HCT116 (cell line): ENCODE measurements at regions not wholly inside any gene's neighbourhood (a gene's known extent, or its start where the extent isn't known, plus 50 kb on each side); places are given as distances from the start of the nearest gene placed in this dataset.
"Not testable (repeated sequence)": the region's sequence is repeated elsewhere in the genome, so short reads cannot be mapped to it uniquely, and the experiment has no call there.

Experiments used
- ATAC-seq: fragments of 200-7000 bp; cut with Tn5 transposase; 2 replicates; pipeline ENCODE4 v1.9.1; 2020; ENCODE audit warnings: mild to moderate bottlenecking, moderate library complexity
- BruUV-seq: library from RNA; stranded (reverse); fragments of 400-500 nt; replicated peaks from 2 replicates; lab custom pipeline; 2021; lab: Mats Ljungman, UMichigan
- CTCF ChIA-PET: fragments of 300-600 bp; sonication (Branson Sonifier 250); formaldehyde crosslinking; loops from one replicate; lab custom pipeline; 2021; ENCODE audit warnings: antibody characterized with exemption; lab: Charles Lee
- POLR2A ChIA-PET: fragments of 300-600, 350-600 bp; sonication (Branson Sonifier 250); formaldehyde crosslinking; loops from one replicate; lab custom pipeline; 2021; ENCODE audit warnings: antibody characterized with exemption; lab: Charles Lee
- RAD21 ChIA-PET, 2 experiments: fragments of 300-600 bp; sonication (Branson Sonifier 250); formaldehyde crosslinking; loops; one replicate each; lab custom pipeline; 2023; ENCODE audit warnings: low total read pairs in 2 of 2; ENCODE audit not compliant: uncharacterized antibody in 2 of 2, unreplicated experiment in 2 of 2, low non-redundant PET in 1 of 2; lab: Charles Lee
- DNase-seq: peaks from one replicate; pipeline ENCODE4 v3.0.0-alpha.2; 2010; ENCODE audit warnings: low read depth, low spot score
- H2AFZ ChIP-seq: fragments of 200-600 bp; shearing (Covaris generic), sonication (generic); 2 replicates; pipeline ENCODE4 v1.6.1; 2017; ENCODE audit warnings: low read depth, mixed run types, mixed read lengths, antibody characterized with exemption, low read length; ENCODE audit not compliant: poor library complexity, severe bottlenecking
- H3K27ac ChIP-seq: 2 replicates; pipeline ENCODE4 v1.5.1; 2012; ENCODE audit warnings: low read depth, low read length
- H3K27me3 ChIP-seq: fragments of 200-600 bp; sonication (generic); 2 replicates; pipeline ENCODE4 v1.6.1; 2016; ENCODE audit warnings: mixed run types, low read length, mixed read lengths; ENCODE audit not compliant: insufficient read depth
- H3K36me3 ChIP-seq, 2 experiments: fragments of 200-500 bp in 1 of 2; fragments of 200-600 bp in 1 of 2; sonication (Bioruptor generic) in 1 of 2; sonication (generic) in 1 of 2; 2 replicates each; pipeline versions ENCODE4 v1.5.1 to v1.6.1; 2014 to 2016; ENCODE audit warnings: low read length in 2 of 2, inconsistent platforms in 1 of 2, mixed read lengths in 1 of 2, mixed run types in 1 of 2; ENCODE audit not compliant: insufficient read depth in 2 of 2, control insufficient read depth in 1 of 2
- H3K4me1 ChIP-seq, 2 experiments: fragments of 200-600 bp in 1 of 2; sonication (generic) in 1 of 2; 2 replicates each; pipeline versions ENCODE4 v1.5.1 to v1.6.1; 2012 to 2017; ENCODE audit warnings: low read length in 2 of 2, inconsistent platforms in 1 of 2, mild to moderate bottlenecking in 1 of 2, mixed read lengths in 1 of 2, mixed run types in 1 of 2, moderate library complexity in 1 of 2; ENCODE audit not compliant: insufficient read depth in 2 of 2, control insufficient read depth in 1 of 2
- H3K4me2 ChIP-seq: fragments of 200-600 bp; sonication (generic); 2 replicates; pipeline ENCODE4 v1.6.1; 2017; ENCODE audit warnings: mixed run types, low read length, mixed read lengths
- H3K4me3 ChIP-seq, 2 experiments: fragments of 200-600 bp in 1 of 2; sonication (generic) in 1 of 2; replicated peaks in 1 of 2; 2 replicates each; pipeline ENCODE4 v1.5.1; 2011 to 2016; ENCODE audit warnings: low read length in 2 of 2, control low read depth in 1 of 2, low read depth in 1 of 2, mild to moderate bottlenecking in 1 of 2, mixed read lengths in 1 of 2, mixed run types in 1 of 2
- H3K79me2 ChIP-seq: fragments of 200-600 bp; sonication (generic); 2 replicates; pipeline ENCODE4 v1.6.1; 2017; ENCODE audit warnings: mild to moderate bottlenecking, mixed run types, low read length, moderate library complexity, mixed read lengths; ENCODE audit not compliant: insufficient read depth
- H3K9ac ChIP-seq: fragments of 200-600 bp; sonication (generic); 2 replicates; pipeline ENCODE4 v1.6.1; 2016; ENCODE audit warnings: low read length, mixed read lengths
- H3K9me2 ChIP-seq: fragments of 200-600 bp; sonication (generic), shearing (Covaris generic); 2 replicates; pipeline ENCODE4 v1.6.1; 2017; ENCODE audit warnings: mixed run types, mild to moderate bottlenecking, moderate library complexity; ENCODE audit not compliant: insufficient read depth
- H3K9me3 ChIP-seq, 2 experiments: fragments of 200-500 bp in 1 of 2; fragments of 200-600 bp in 1 of 2; sonication (Bioruptor generic) in 1 of 2; sonication (generic) in 1 of 2; 2 replicates each; pipeline ENCODE4 v1.6.1; 2014 to 2017; ENCODE audit warnings: low read length in 2 of 2, mixed read lengths in 2 of 2, inconsistent platforms in 1 of 2, low read depth in 1 of 2, mild to moderate bottlenecking in 1 of 2, mixed run types in 1 of 2, moderate library complexity in 1 of 2; ENCODE audit not compliant: control insufficient read depth in 1 of 2, insufficient read depth in 1 of 2
- H4K20me1 ChIP-seq: fragments of 200-600 bp; sonication (generic), shearing (Covaris generic); 2 replicates; pipeline ENCODE4 v1.6.1; 2017; ENCODE audit warnings: mixed run types, mild to moderate bottlenecking, moderate library complexity; ENCODE audit not compliant: insufficient read depth
- ATF3 ChIP-seq: IDR thresholded peaks from 2 replicates; pipeline ENCODE4 v1.6.1; 2012
- CBX3 ChIP-seq: IDR thresholded peaks from 2 replicates; pipeline ENCODE4 v1.6.1; 2012; ENCODE audit warnings: low read depth
- EGR1 ChIP-seq: IDR thresholded peaks from 2 replicates; pipeline ENCODE4 v1.6.1; 2012; ENCODE audit warnings: low read depth
- EZH2 ChIP-seq: fragments of 200-600 bp; sonication (generic); IDR thresholded peaks from 2 replicates; pipeline ENCODE4 v1.6.1; 2017; ENCODE audit warnings: antibody characterized with exemption, mixed run types
- FOSL1 ChIP-seq: IDR thresholded peaks from 2 replicates; pipeline ENCODE4 v1.6.1; 2012; ENCODE audit warnings: low read depth
- JUND ChIP-seq: IDR thresholded peaks from 2 replicates; pipeline ENCODE4 v1.6.1; 2012
- MAX ChIP-seq: IDR thresholded peaks from 2 replicates; pipeline ENCODE4 v1.6.1; 2012
- POLR2A ChIP-seq: IDR thresholded peaks from 2 replicates; pipeline ENCODE4 v1.7.0; 2011; ENCODE audit warnings: borderline replicate concordance; ENCODE audit not compliant: insufficient read depth, insufficient read length; ENCODE audit errors: extremely low read depth
- POLR2AphosphoS5 ChIP-seq: IDR thresholded peaks from 2 replicates; pipeline ENCODE4 v1.6.1; 2011; ENCODE audit warnings: mild to moderate bottlenecking, low read depth, low read length, moderate library complexity
- TCF7L2 ChIP-seq: IDR thresholded peaks from 2 replicates; pipeline ENCODE4 v1.7.0; 2011; ENCODE audit warnings: borderline replicate concordance, inconsistent platforms; ENCODE audit not compliant: insufficient read depth, insufficient read length; ENCODE audit errors: extremely low read depth
- YY1 ChIP-seq: IDR thresholded peaks from 2 replicates; pipeline ENCODE4 v1.6.1; 2011; ENCODE audit warnings: low read length, low read depth, moderate library complexity, mild to moderate bottlenecking; ENCODE audit not compliant: insufficient replicate concordance; ENCODE audit errors: extremely low read depth
- intact Hi-C: fragments of 100-400 bp; cut with micrococcal nuclease; formaldehyde crosslinking; loops from 2 replicates; pipeline ENCODE4 v1.10.0; 2022

GRCh38 chr13:60274655-60275054 lies 110.9 kb upstream of the DIAPH3 start:
- Histone ChIP-seq H2AFZ (no peak overlapping the region), H3K27me3 (peaks cover 3% of the 10 kb centered on the region; the same call in 1 of the 2 replicates), H3K36me3 (no peaks in the 10 kb centered on the region), H3K4me2 (no peak overlapping the region), H3K79me2 (no peaks in the 10 kb centered on the region), H3K4me1 (no peaks in the 10 kb centered on the region), H3K9ac (no peak overlapping the region), H3K9me3 (no peaks in the 10 kb centered on the region), H3K9me2 (no peaks in the 10 kb centered on the region), H4K20me1 (no peaks in the 10 kb centered on the region), H3K27ac (no peak overlapping the region)
- ATAC-seq (no peak), DNase-seq (no peak)
- no TSS peak for BruUV-seq
- ChIA-PET CTCF (no interaction called here), RAD21 (no interaction called here)
- intact Hi-C loops, result no loop called here
- TF ChIP-seq MAX, result no peak
- TF ChIP-seq FOSL1, result no peak
- no peak for TF ChIP-seq YY1
- no peak for TF ChIP-seq CBX3
- TF ChIP-seq POLR2AphosphoS5, result no peak
- TF ChIP-seq JUND, result no peak
- TF ChIP-seq, all 23 proteins: peak for 0
- no peak overlapping the region for H3K4me3 ChIP-seq
- POLR2A ChIA-PET, result no interaction called here

- H3K4me3 ChIP-seq, result no peak overlapping the region
- ATAC-seq (no peak), DNase-seq (no peak)
- H2AFZ ChIP-seq, result no peak overlapping the region
- no peak overlapping the region for H3K27ac ChIP-seq
- no peak overlapping the region for H3K9ac ChIP-seq
- no peaks in the 10 kb centered on the region for H3K9me2 ChIP-seq
- POLR2A ChIA-PET, result no interaction called here
- TF ChIP-seq POLR2A (no peak), ATF3 (no peak), POLR2AphosphoS5 (no peak), EZH2 (no peak), TCF7L2 (no peak), EGR1 (no peak), CBX3 (no peak)
- CTCF ChIA-PET, result no interaction called here
- H3K27me3 ChIP-seq, result peaks cover 3% of the 10 kb centered on the region; the same call in 1 of the 2 replicates
- RAD21 ChIA-PET, result no interaction called here
- no peaks in the 10 kb centered on the region for H4K20me1 ChIP-seq
- BruUV-seq, result no TSS peak
- H3K4me1 ChIP-seq, result no peaks in the 10 kb centered on the region
- intact Hi-C loops, result no loop called here
- no peak overlapping the region for H3K4me2 ChIP-seq
- no peaks in the 10 kb centered on the region for H3K9me3 ChIP-seq
- H3K36me3 ChIP-seq, result no peaks in the 10 kb centered on the region
- H3K79me2 ChIP-seq, result no peaks in the 10 kb centered on the region
These were observed 111.5 kb upstream of the DIAPH3 start for GRCh38 chr13:60275208-60275607.

- H3K9me3 ChIP-seq, H3K4me1 ChIP-seq, H3K9ac ChIP-seq, BruUV-seq, H4K20me1 ChIP-seq, POLR2A ChIA-PET, H3K27ac ChIP-seq, H2AFZ ChIP-seq, H3K4me3 ChIP-seq, H3K79me2 ChIP-seq, intact Hi-C loops, H3K36me3 ChIP-seq, H3K4me2 ChIP-seq, H3K9me2 ChIP-seq, ATAC-seq, RAD21 ChIA-PET, DNase-seq, CTCF ChIA-PET: not testable (repeated sequence)
- H3K27me3 ChIP-seq, result peaks cover 11% of the 10 kb centered on the region; the same call in 1 of the 2 replicates
These were observed 116.5 kb upstream of the TDRD3 start for GRCh38 chr13:60280524-60280923.
